Mesenchymal stem cell (in vitro differentiated cells and primary cell): ENCODE measurements at regions not wholly inside any gene's neighbourhood (a gene's known extent, or its start where the extent isn't known, plus 50 kb on each side); places are given as distances from the start of the nearest gene placed in this dataset.

Source experiments
- DNase-seq: peaks from one replicate; pipeline ENCODE4 v3.0.0-alpha.2; 2013
- H2AFZ ChIP-seq: one replicate; pipeline ENCODE4 v1.6.1; 2013; ENCODE audit warnings: low read depth, mild to moderate bottlenecking, control low read depth, inconsistent platforms, low read length, moderate library complexity
- H2AK5ac ChIP-seq: 2 replicates; pipeline ENCODE4 v1.6.1; 2013; ENCODE audit warnings: low read length, moderate library complexity, mild to moderate bottlenecking, inconsistent platforms; ENCODE audit not compliant: severe bottlenecking
- H2BK120ac ChIP-seq: one replicate; pipeline ENCODE4 v1.6.1; 2013; ENCODE audit warnings: low read depth, mild to moderate bottlenecking, inconsistent platforms, low read length, moderate library complexity
- H2BK12ac ChIP-seq, 2 experiments: one replicate each; pipeline ENCODE4 v1.6.1; 2013; ENCODE audit warnings: inconsistent platforms in 2 of 2, low read length in 2 of 2, mild to moderate bottlenecking in 2 of 2, moderate library complexity in 2 of 2, control low read depth in 1 of 2
- H2BK15ac ChIP-seq: one replicate; pipeline ENCODE4 v1.6.1; 2013; ENCODE audit warnings: mild to moderate bottlenecking, low read depth, inconsistent platforms; ENCODE audit not compliant: poor library complexity, severe bottlenecking
- H2BK5ac ChIP-seq: 2 replicates; pipeline ENCODE4 v1.6.1; 2013; ENCODE audit warnings: low read depth, mild to moderate bottlenecking, low read length, control low read depth, inconsistent platforms; ENCODE audit not compliant: poor library complexity, severe bottlenecking
- H3K14ac ChIP-seq, 2 experiments: one replicate each; pipeline ENCODE4 v1.6.1; 2013; ENCODE audit warnings: inconsistent platforms in 2 of 2, low read length in 2 of 2, control low read depth in 1 of 2, mild to moderate bottlenecking in 1 of 2, moderate library complexity in 1 of 2
- H3K18ac ChIP-seq, 2 experiments: one replicate each; pipeline ENCODE4 v1.6.1; 2013; ENCODE audit warnings: inconsistent platforms in 2 of 2, low read length in 2 of 2, control low read depth in 1 of 2, low read depth in 1 of 2, mild to moderate bottlenecking in 1 of 2
- H3K23ac ChIP-seq, 2 experiments: one replicate each; pipeline ENCODE4 v1.6.1; 2013; ENCODE audit warnings: inconsistent platforms in 2 of 2, low read length in 2 of 2, mild to moderate bottlenecking in 2 of 2, moderate library complexity in 2 of 2, control low read depth in 1 of 2
- H3K27ac ChIP-seq: 2 replicates; pipeline ENCODE4 v1.5.1; 2013; ENCODE audit warnings: mild to moderate bottlenecking, moderate library complexity, low read length, control low read depth, inconsistent platforms; ENCODE audit not compliant: poor library complexity, severe bottlenecking
- H3K27me3 ChIP-seq, 2 experiments: 2 replicates each; pipeline versions ENCODE4 v1.6.1 to v1.7.0; 2013; ENCODE audit warnings: low read length in 2 of 2, mild to moderate bottlenecking in 2 of 2, moderate library complexity in 2 of 2, control low read depth in 1 of 2, inconsistent platforms in 1 of 2; ENCODE audit not compliant: control insufficient read depth in 1 of 2, insufficient read depth in 1 of 2
- H3K36me3 ChIP-seq, 2 experiments: 2 replicates each; pipeline versions ENCODE4 v1.6.1 to v1.7.0; 2013; ENCODE audit warnings: low read length in 2 of 2, control low read depth in 1 of 2, inconsistent platforms in 1 of 2, low read depth in 1 of 2, mild to moderate bottlenecking in 1 of 2; ENCODE audit not compliant: insufficient read depth in 2 of 2, control insufficient read depth in 1 of 2
- H3K4ac ChIP-seq, 2 experiments: one replicate each; pipeline ENCODE4 v1.6.1; 2013; ENCODE audit warnings: inconsistent platforms in 2 of 2, low read length in 2 of 2, mild to moderate bottlenecking in 2 of 2, moderate library complexity in 2 of 2, control low read depth in 1 of 2, low read depth in 1 of 2
- H3K4me1 ChIP-seq: 2 replicates; pipeline ENCODE4 v1.6.1; 2013; ENCODE audit warnings: low read depth, low read length, control low read depth; ENCODE audit not compliant: control insufficient read depth, insufficient read depth
- H3K4me2 ChIP-seq: 2 replicates; pipeline ENCODE4 v1.6.1; 2013; ENCODE audit warnings: low read length, mild to moderate bottlenecking, inconsistent platforms; ENCODE audit not compliant: poor library complexity, severe bottlenecking
- H3K4me3 ChIP-seq, 2 experiments: 2 replicates each; pipeline versions ENCODE4 v1.5.1 to v1.7.0; 2013; ENCODE audit warnings: low read length in 2 of 2, mild to moderate bottlenecking in 2 of 2, control low read depth in 1 of 2, low read depth in 1 of 2; ENCODE audit not compliant: insufficient read depth in 1 of 2
- H3K79me1 ChIP-seq: replicated peaks from 2 replicates; pipeline ENCODE4 v1.6.1; 2013; ENCODE audit warnings: mild to moderate bottlenecking, control low read depth, low read length, inconsistent platforms; ENCODE audit not compliant: poor library complexity, severe bottlenecking
- H3K9ac ChIP-seq: 2 replicates; pipeline ENCODE4 v1.7.0; 2013; ENCODE audit warnings: mild to moderate bottlenecking, low read length, moderate library complexity
- H3K9me3 ChIP-seq: 2 replicates; pipeline ENCODE4 v1.7.0; 2013; ENCODE audit warnings: mild to moderate bottlenecking, low read length; ENCODE audit not compliant: control insufficient read depth
- H4K8ac ChIP-seq: one replicate; pipeline ENCODE4 v1.6.1; 2013; ENCODE audit warnings: inconsistent platforms, mild to moderate bottlenecking, low read length, moderate library complexity
- H4K91ac ChIP-seq: one replicate; pipeline ENCODE4 v1.6.1; 2013; ENCODE audit warnings: mild to moderate bottlenecking, low read length, inconsistent platforms
- WGBS: methylation state at CpG from one replicate; pipeline ENCODE4 v1.1.7; 2013; ENCODE audit warnings: mixed read lengths; 5-methylcytosine and 5-hydroxymethylcytosine counted together

GRCh38 chrX:63932006-63932405 lies 147.0 kb upstream of the ARHGEF9 start:
- no peak overlapping the region for H3K14ac ChIP-seq
- no peaks in the 10 kb centered on the region for H3K27me3 ChIP-seq
- no peaks in the 10 kb centered on the region for H3K9me3 ChIP-seq
- H2AFZ ChIP-seq, result no peak overlapping the region
- no peak overlapping the region for H3K4ac ChIP-seq
- no peak overlapping the region for H3K4me3 ChIP-seq
- no peak overlapping the region for H2BK12ac ChIP-seq
- no peak overlapping the region for H2BK15ac ChIP-seq
- H3K27ac ChIP-seq, result no peak overlapping the region
- no peaks in the 10 kb centered on the region for H3K4me1 ChIP-seq
- no peak overlapping the region for H4K91ac ChIP-seq
- H3K23ac ChIP-seq, result no peak overlapping the region
- H4K8ac ChIP-seq, result no peak overlapping the region
- H3K9ac ChIP-seq, result no peak overlapping the region
- H2BK5ac ChIP-seq, result no peak overlapping the region
- no peak overlapping the region for H2BK120ac ChIP-seq
- H3K4me2 ChIP-seq, result no peak overlapping the region
- H3K36me3 ChIP-seq, result no peaks in the 10 kb centered on the region
- H3K18ac ChIP-seq, result no peak overlapping the region
- DNase-seq, result no peak
- no peak overlapping the region for H2AK5ac ChIP-seq
- 60% methylated on average over 1 of the region's 3 CpGs for WGBS
- H3K79me1 ChIP-seq, result no peaks in the 10 kb centered on the region

GRCh38 chrX:63930140-63930539 lies 145.1 kb upstream of the ARHGEF9 start:
- Histone ChIP-seq H3K4ac (no peak overlapping the region), H3K79me1 (no peaks in the 10 kb centered on the region), H3K4me2 (no peak overlapping the region), H2BK15ac (no peak overlapping the region), H3K4me1 (no peaks in the 10 kb centered on the region), H2AFZ (no peak overlapping the region), H2BK12ac (no peak overlapping the region), H3K14ac (no peak overlapping the region), H2BK5ac (no peak overlapping the region), H3K9me3 (no peaks in the 10 kb centered on the region), H3K9ac (no peak overlapping the region), H3K36me3 (no peaks in the 10 kb centered on the region), H3K4me3 (no peak overlapping the region), H3K18ac (no peak overlapping the region), H3K27me3 (no peaks in the 10 kb centered on the region), H4K91ac (no peak overlapping the region), H4K8ac (no peak overlapping the region), H2AK5ac (no peak overlapping the region), H2BK120ac (no peak overlapping the region), H3K23ac (no peak overlapping the region), H3K27ac (no peak overlapping the region)
- WGBS, result 40% methylated on average over 4 of the region's 4 CpGs
- DNase-seq, result no peak

GRCh38 chrX:63929608-63930007 lies 144.6 kb upstream of the ARHGEF9 start:
- Histone ChIP-seq H4K91ac (no peak overlapping the region), H3K18ac (no peak overlapping the region), H3K23ac (no peak overlapping the region), H2BK120ac (no peak overlapping the region), H3K4me1 (no peaks in the 10 kb centered on the region), H4K8ac (no peak overlapping the region), H2BK15ac (no peak overlapping the region), H3K4ac (no peak overlapping the region), H3K4me3 (no peak overlapping the region), H2AK5ac (no peak overlapping the region), H3K14ac (no peak overlapping the region), H2BK5ac (no peak overlapping the region), H3K27me3 (no peaks in the 10 kb centered on the region), H2AFZ (no peak overlapping the region), H2BK12ac (no peak overlapping the region), H3K4me2 (no peak overlapping the region), H3K9me3 (no peaks in the 10 kb centered on the region), H3K9ac (no peak overlapping the region), H3K27ac (no peak overlapping the region), H3K36me3 (no peaks in the 10 kb centered on the region), H3K79me1 (no peaks in the 10 kb centered on the region)
- WGBS, result 100% methylated on average over 1 of the region's 4 CpGs
- DNase-seq, result no peak

- no peak overlapping the region for H3K4me3 ChIP-seq
- H4K91ac ChIP-seq, result no peak overlapping the region
- H2BK12ac ChIP-seq, result no peak overlapping the region
- H3K36me3 ChIP-seq, result no peaks in the 10 kb centered on the region
- H2AK5ac ChIP-seq, result no peak overlapping the region
- H2AFZ ChIP-seq, result no peak overlapping the region
- H2BK120ac ChIP-seq, result no peak overlapping the region
- no peaks in the 10 kb centered on the region for H3K4me1 ChIP-seq
- no peak overlapping the region for H3K27ac ChIP-seq
- 71% methylated on average over 2 of the region's 2 CpGs for WGBS
- no peak overlapping the region for H2BK15ac ChIP-seq
- H3K14ac ChIP-seq, result no peak overlapping the region
- no peak overlapping the region for H3K23ac ChIP-seq
- DNase-seq, result no peak
- no peaks in the 10 kb centered on the region for H3K27me3 ChIP-seq
- no peaks in the 10 kb centered on the region for H3K9me3 ChIP-seq
- H3K4ac ChIP-seq, result no peak overlapping the region
- no peak overlapping the region for H4K8ac ChIP-seq
- H3K79me1 ChIP-seq, result no peaks in the 10 kb centered on the region
- H3K18ac ChIP-seq, result no peak overlapping the region
- no peak overlapping the region for H2BK5ac ChIP-seq
- H3K4me2 ChIP-seq, result no peak overlapping the region
- no peak overlapping the region for H3K9ac ChIP-seq
These were observed 142.8 kb upstream of the ARHGEF9 start for GRCh38 chrX:63927848-63928247.
